GM13977 (cell line): ENCODE measurements at regions not wholly inside any gene's neighbourhood (a gene's known extent, or its start where the extent isn't known, plus 50 kb on each side); places are given as distances from the start of the nearest gene placed in this dataset.

Experiments
- DNase-seq: peaks from one replicate; pipeline ENCODE4 v3.0.0; 2012; ENCODE audit warnings: low spot score
- in situ Hi-C: fragments of 300-500 bp; cut with MboI; formaldehyde crosslinking; loops from one replicate; pipeline ENCODE4 v1.12.0; 2022; ENCODE audit warnings: low sequenced_read_pairs, low pct_unique_long_range_greater_than_20kb, mixed read lengths, inconsistent platforms; ENCODE audit not compliant: unreplicated experiment
- TF ChIP-seq, protein P1 (sequence below): IDR thresholded peaks from 2 replicates; pipeline ENCODE4 v1.5.1; 2012; ENCODE audit warnings: mild to moderate bottlenecking, control low read depth; ENCODE audit not compliant: insufficient read depth; ENCODE audit errors: extremely low read depth, missing control alignments

DNA sequence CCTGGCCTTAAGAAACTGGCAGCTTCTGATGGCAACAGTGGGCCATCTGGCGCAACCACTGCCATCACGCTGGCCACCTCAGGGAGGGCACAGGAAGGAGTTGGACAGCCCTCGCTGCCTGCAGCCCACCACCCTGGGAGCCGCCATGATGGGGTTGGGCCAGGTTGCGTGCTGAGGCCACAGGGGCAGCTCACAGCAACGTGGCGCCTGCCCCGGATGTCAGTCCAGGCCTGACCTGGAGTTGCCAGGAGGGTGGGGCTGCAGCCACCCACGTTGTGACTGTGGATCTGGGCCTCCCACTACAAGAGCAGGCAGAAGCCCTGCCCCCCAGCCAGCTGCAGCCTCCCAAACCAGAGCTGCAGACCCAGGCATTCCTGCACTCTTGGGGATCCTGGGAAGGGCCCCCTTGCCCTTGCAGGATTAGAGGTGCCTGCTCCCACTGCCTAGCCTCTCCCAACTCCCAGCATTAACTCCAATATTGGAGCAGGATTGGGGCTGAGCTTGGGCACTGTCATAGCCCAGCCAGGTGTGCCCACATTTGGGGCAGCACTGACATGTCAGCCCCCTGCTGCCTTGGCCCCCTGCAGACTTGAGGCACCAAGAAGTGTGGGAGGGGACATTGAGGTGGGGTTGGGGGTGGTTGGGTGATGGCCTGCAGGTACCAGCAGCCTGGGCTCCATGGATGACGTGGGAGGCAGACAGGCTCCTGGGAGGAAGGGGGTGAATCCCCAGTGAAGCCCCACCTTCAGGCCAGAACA is 468.9 kb upstream of the CCDC54 start:
- DNase-seq, result no peak
- in situ Hi-C loops, result no loop called here
- TF ChIP-seq, protein P1, sequence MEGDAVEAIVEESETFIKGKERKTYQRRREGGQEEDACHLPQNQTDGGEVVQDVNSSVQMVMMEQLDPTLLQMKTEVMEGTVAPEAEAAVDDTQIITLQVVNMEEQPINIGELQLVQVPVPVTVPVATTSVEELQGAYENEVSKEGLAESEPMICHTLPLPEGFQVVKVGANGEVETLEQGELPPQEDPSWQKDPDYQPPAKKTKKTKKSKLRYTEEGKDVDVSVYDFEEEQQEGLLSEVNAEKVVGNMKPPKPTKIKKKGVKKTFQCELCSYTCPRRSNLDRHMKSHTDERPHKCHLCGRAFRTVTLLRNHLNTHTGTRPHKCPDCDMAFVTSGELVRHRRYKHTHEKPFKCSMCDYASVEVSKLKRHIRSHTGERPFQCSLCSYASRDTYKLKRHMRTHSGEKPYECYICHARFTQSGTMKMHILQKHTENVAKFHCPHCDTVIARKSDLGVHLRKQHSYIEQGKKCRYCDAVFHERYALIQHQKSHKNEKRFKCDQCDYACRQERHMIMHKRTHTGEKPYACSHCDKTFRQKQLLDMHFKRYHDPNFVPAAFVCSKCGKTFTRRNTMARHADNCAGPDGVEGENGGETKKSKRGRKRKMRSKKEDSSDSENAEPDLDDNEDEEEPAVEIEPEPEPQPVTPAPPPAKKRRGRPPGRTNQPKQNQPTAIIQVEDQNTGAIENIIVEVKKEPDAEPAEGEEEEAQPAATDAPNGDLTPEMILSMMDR, result no peak

DNA sequence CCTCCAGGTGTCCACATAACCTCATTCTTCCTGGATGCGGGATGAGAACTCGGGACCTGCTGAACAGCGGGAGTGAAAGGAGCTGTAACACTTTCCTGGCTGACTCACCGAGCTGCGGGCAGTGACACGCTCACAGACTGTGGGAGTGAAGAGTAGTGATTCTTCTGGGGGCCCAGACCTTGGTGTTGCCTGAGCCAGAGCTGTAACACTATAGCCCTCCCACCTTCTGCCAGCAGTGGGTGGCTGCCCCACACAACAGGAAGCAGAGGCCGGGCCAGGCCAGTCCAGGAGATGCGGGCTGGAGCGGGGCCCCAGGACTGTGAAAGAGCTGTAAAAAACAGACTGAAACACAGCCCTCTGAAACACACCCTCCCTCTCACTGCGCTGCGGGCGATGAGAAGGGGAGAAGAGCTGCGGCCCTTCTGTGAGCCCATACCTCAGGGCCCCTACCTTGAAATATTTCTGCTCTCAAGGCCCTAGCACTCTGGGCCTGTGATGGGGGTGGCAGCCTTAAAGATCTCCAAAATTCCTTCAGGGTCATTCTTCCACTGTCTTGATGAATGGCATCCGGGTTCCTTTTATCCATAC is 464.0 kb upstream of the CCDC54 start:
- DNase-seq, result no peak
- TF ChIP-seq, protein P1, result no peak
- in situ Hi-C loops, result no loop called here

DNA sequence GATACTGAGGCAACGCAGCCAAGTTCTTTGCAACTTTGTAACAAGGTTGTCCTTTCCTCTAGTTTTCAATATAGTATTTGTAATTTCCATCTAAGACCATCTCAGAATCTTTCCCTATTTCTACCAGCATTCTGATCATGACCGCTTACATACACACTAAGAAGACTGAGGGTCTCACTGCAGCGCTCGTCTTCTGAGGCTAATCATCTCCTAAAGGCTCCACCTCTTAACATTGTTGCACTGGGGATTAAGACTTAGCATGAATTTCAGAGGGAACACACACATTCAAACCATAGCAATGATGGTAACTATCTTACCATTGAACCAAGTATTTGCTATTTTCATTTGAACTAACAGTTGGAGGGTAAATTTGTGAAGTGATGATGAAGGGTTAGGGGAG is 463.3 kb upstream of the CCDC54 start:
- TF ChIP-seq, protein P1, result no peak
- DNase-seq, result no peak
- in situ Hi-C loops, result no loop called here

DNA sequence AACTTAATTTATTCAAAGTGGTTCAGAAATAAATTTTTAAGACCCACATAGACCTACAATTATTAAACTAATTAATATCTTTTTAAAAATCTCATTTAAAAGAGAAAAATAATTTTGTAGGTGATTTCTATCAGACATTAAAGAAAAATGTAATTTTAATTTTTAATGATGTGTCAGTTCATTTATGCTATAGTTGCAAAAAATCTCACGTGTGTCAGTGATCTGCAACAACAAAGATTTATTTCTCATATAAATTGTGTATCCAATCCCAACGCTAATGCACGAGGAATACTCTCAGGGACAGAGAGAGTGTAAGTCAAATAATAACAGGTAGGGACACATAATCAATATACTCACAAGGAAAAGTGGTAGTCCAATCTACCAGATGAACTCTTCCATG is 456.6 kb upstream of the CCDC54 start:
- TF ChIP-seq, protein P1, result no peak
- no peak for DNase-seq
- in situ Hi-C loops, result no loop called here

DNA sequence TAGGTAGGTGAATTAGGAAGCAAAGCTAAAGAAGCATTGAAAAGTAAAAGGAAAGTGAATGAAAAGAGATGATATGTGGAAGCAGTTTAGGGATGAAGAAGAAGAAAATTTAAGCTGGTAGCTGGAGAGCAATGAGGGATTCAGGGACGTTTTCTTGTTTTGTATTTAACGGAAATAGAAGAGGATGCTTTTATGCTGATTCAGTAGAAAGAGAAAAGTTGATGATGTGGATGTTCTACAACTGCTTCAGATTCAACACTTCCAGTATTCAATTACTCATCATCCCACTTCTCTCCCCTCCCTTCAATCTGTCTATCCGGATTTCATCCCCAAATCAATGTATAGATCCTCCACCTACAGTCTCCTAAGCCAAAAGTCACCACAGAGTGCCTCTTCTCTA is 448.2 kb upstream of the CCDC54 start:
- TF ChIP-seq, protein P1, result no peak
- no peak for DNase-seq
- in situ Hi-C loops, result no loop called here

DNA sequence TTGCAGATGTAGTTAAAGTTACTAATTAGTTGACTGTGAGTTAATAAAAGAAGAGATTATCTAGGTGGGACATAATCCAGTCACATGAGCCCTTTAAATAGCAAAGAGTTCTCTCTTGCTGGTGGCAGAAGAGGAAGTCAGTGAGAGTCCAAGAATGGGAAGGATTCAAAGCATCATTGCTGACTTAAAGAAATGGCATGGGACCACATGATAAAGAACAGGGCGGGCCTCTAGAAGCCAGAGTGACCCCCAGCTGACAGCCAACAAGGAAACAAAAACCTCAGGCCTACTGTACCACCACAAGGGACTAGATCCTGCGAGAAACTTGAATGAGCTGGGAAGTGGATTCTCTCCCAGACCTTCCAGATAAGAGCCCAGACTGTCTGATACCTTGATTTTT is 447.2 kb upstream of the CCDC54 start:
- in situ Hi-C loops, result no loop called here
- TF ChIP-seq, protein P1, result no peak
- no peak for DNase-seq
